Central memory CD4-positive, alpha-beta T cell (primary cell): ENCODE measurements at regions not wholly inside any gene's neighbourhood (a gene's known extent, or its start where the extent isn't known, plus 50 kb on each side); places are given as distances from the start of the nearest gene placed in this dataset.
"Not testable (repeated sequence)": the region's sequence is repeated elsewhere in the genome, so short reads cannot be mapped to it uniquely, and the experiment has no call there.

Experiments used
- DNase-seq: peaks from one replicate; pipeline ENCODE4 v3.0.0; 2022

GRCh38 chr6:40881501-40881900 lies 157.5 kb downstream of the UNC5CL start:
- DNase-seq, result no peak

- no peak for DNase-seq
Observed at GRCh38 chr6:40880906-40881305, 158.1 kb downstream of the UNC5CL start.

GRCh38 chr6:40879169-40879568 lies 159.9 kb downstream of the UNC5CL start:
- DNase-seq, result no peak

GRCh38 chr6:40877362-40877761 lies 161.7 kb downstream of the UNC5CL start:
- no peak for DNase-seq

- no peak for DNase-seq
Observed at GRCh38 chr6:40876336-40876735, 162.7 kb downstream of the UNC5CL start.

- DNase-seq, result no peak
Observed at GRCh38 chr6:40874495-40874894, 164.5 kb downstream of the UNC5CL start.

GRCh38 chr6:40871424-40871823 lies 167.6 kb downstream of the UNC5CL start:
- DNase-seq, result no peak

- DNase-seq, result not testable (repeated sequence)
Observed at GRCh38 chr6:40868089-40868865, 170.7 kb downstream of the UNC5CL start.

- not testable (repeated sequence) for DNase-seq
Observed at GRCh38 chr6:40867527-40867926, 171.5 kb downstream of the UNC5CL start.

- not testable (repeated sequence) for DNase-seq
Observed at GRCh38 chr6:40865259-40865658, 173.8 kb downstream of the UNC5CL start.

GRCh38 chr6:40860443-40860842 lies 178.6 kb downstream of the UNC5CL start:
- no peak for DNase-seq

- no peak for DNase-seq
Observed at GRCh38 chr6:40856271-40856670, 182.8 kb downstream of the UNC5CL start.

- DNase-seq, result no peak
Observed at GRCh38 chr6:40855168-40855880, 183.7 kb downstream of the UNC5CL start.

GRCh38 chr6:40854592-40854991 lies 184.4 kb downstream of the UNC5CL start:
- DNase-seq, result no peak

- no peak for DNase-seq
Observed at GRCh38 chr6:40852779-40853373, 186.1 kb downstream of the UNC5CL start.

- DNase-seq, result no peak
Observed at GRCh38 chr6:40849546-40849945, 189.5 kb downstream of the UNC5CL start.

GRCh38 chr6:40848868-40849514 lies 190.0 kb downstream of the UNC5CL start:
- DNase-seq, result no peak

- no peak for DNase-seq
Observed at GRCh38 chr6:40848038-40848437, 191.0 kb downstream of the UNC5CL start.

GRCh38 chr6:40845553-40845952 lies 193.5 kb downstream of the UNC5CL start:
- DNase-seq, result no peak

- no peak for DNase-seq
Observed at GRCh38 chr6:40844246-40844645, 194.8 kb downstream of the UNC5CL start.

- DNase-seq, result no peak
Observed at GRCh38 chr6:40841721-40842120, 197.3 kb downstream of the UNC5CL start.

- DNase-seq, result no peak
Observed at GRCh38 chr6:40832691-40833090, 206.3 kb downstream of the UNC5CL start.

- no peak for DNase-seq
Observed at GRCh38 chr6:40831381-40831780, 207.6 kb downstream of the UNC5CL start.
